CD4-positive, alpha-beta T cell (primary cell): ENCODE measurements at regions not wholly inside any gene's neighbourhood (a gene's known extent, or its start where the extent isn't known, plus 50 kb on each side); places are given as distances from the start of the nearest gene placed in this dataset.

ENCODE experiments used
- ATAC-seq: fragments of 200-7000 bp; cut with Tn5 transposase; one replicate; pipeline ENCODE4 v1.10.0; 2022; ENCODE audit warnings: mild to moderate bottlenecking; ENCODE audit not compliant: poor library complexity
- CTCF ChIA-PET: fragments of 350-600 bp; sonication (Branson Sonifier 250); formaldehyde crosslinking; loops from one replicate; lab custom pipeline; 2021; ENCODE audit warnings: antibody characterized with exemption, inconsistent platforms; lab: Charles Lee
- POLR2A ChIA-PET: fragments of 350-600 bp; sonication (Branson Sonifier 250); formaldehyde crosslinking; loops from one replicate; lab custom pipeline; 2021; ENCODE audit warnings: antibody characterized with exemption, inconsistent platforms; lab: Charles Lee
- DNase-seq, 14 experiments: peaks; one replicate each; pipeline ENCODE4 v3.0.0-alpha.2; 2013 to 2020; ENCODE audit warnings: mixed read lengths in 2 of 14
- H3K27ac ChIP-seq, 2 donors: one replicate each; pipeline versions ENCODE4 v1.5.1 to v1.7.0; 2013; ENCODE audit warnings: low read length in 2 of 2, low read depth in 1 of 2, mild to moderate bottlenecking in 1 of 2
- H3K27me3 ChIP-seq, 2 experiments: 1 replicate in 1 of 2; 2 replicates in 1 of 2; pipeline versions ENCODE4 v1.6.1 to v1.7.0; 2013; ENCODE audit warnings: low read length in 2 of 2, control low read depth in 1 of 2, mild to moderate bottlenecking in 1 of 2, moderate library complexity in 1 of 2; ENCODE audit not compliant: insufficient read depth in 2 of 2, control insufficient read depth in 1 of 2
- H3K36me3 ChIP-seq: one replicate; pipeline ENCODE4 v1.6.1; 2013; ENCODE audit warnings: low read length, control low read depth; ENCODE audit not compliant: insufficient read depth
- H3K4me1 ChIP-seq: one replicate; pipeline ENCODE4 v1.6.1; 2013; ENCODE audit warnings: low read length, control low read depth; ENCODE audit not compliant: insufficient read depth
- H3K4me3 ChIP-seq: one replicate; pipeline ENCODE4 v1.5.1; 2013; ENCODE audit warnings: mild to moderate bottlenecking, low read length, moderate library complexity
- H3K9me3 ChIP-seq, 2 experiments: 1 replicate in 1 of 2; 2 replicates in 1 of 2; pipeline versions ENCODE4 v1.6.1 to v1.7.0; 2013; ENCODE audit warnings: low read length in 2 of 2, mild to moderate bottlenecking in 2 of 2, control low read depth in 1 of 2, moderate library complexity in 1 of 2; ENCODE audit not compliant: control insufficient read depth in 1 of 2, insufficient read depth in 1 of 2
- H3K27ac Mint-ChIP-seq: one replicate; pipeline ENCODE4 v1.8.0; 2020; ENCODE audit warnings: mixed read lengths
- H3K27me3 Mint-ChIP-seq: one replicate; pipeline ENCODE4 v1.8.0; 2021; ENCODE audit warnings: mixed read lengths
- H3K36me3 Mint-ChIP-seq: one replicate; pipeline ENCODE4 v1.8.0; 2021; ENCODE audit warnings: low read depth, mixed read lengths
- H3K4me1 Mint-ChIP-seq: one replicate; pipeline ENCODE4 v1.8.0; 2021; ENCODE audit warnings: low read depth, mixed read lengths
- H3K4me3 Mint-ChIP-seq: one replicate; pipeline ENCODE4 v1.8.0; 2020; ENCODE audit warnings: mild to moderate bottlenecking, mixed read lengths
- H3K9me3 Mint-ChIP-seq: one replicate; pipeline ENCODE4 v1.8.0; 2020; ENCODE audit warnings: mixed read lengths
- intact Hi-C, 2 experiments: fragments of 100-400 bp; cut with DNase I in 1 of 2; cut with micrococcal nuclease in 1 of 2; formaldehyde crosslinking; loops; one replicate each; pipeline versions ENCODE4 v1.15.1 to v1.9.0; 2023 to 2025; cut with DNase I, micrococcal nuclease
- TF ChIP-seq, protein P1 (sequence below): fragments of 200-600 bp; IDR thresholded peaks from one replicate; pipeline ENCODE4 v1.8.0; 2022; ENCODE audit warnings: antibody characterized with exemption, mild to moderate bottlenecking

GRCh38 chr6:47416396-47417345 is 60.9 kb upstream of the CD2AP start:
- no peak overlapping the region for H3K27ac Mint-ChIP-seq
- DNase-seq (no peak), ATAC-seq (no peak)
- H3K9me3 Mint-ChIP-seq = no peaks in the 10 kb centered on the region
- H3K36me3 Mint-ChIP-seq = no peaks in the 10 kb centered on the region
- ChIA-PET POLR2A (interaction anchor here (0.7 to 3.2 kb wide), 2 partner anchors 61 to 67 kb away, joined by 3 to 73 read pairs; partner anchors contain the start of gene CD2AP), CTCF (no interaction called here)
- peak overlapping the region; percentile 1 for H3K4me3 Mint-ChIP-seq
- H3K9me3 ChIP-seq = no peaks in the 10 kb centered on the region
- H3K4me3 ChIP-seq = no peak overlapping the region
- no peak overlapping the region for H3K27ac ChIP-seq
- H3K27me3 ChIP-seq = no peaks in the 10 kb centered on the region
- peaks cover 18% of the 10 kb centered on the region for H3K4me1 Mint-ChIP-seq
- TF ChIP-seq, protein P1, sequence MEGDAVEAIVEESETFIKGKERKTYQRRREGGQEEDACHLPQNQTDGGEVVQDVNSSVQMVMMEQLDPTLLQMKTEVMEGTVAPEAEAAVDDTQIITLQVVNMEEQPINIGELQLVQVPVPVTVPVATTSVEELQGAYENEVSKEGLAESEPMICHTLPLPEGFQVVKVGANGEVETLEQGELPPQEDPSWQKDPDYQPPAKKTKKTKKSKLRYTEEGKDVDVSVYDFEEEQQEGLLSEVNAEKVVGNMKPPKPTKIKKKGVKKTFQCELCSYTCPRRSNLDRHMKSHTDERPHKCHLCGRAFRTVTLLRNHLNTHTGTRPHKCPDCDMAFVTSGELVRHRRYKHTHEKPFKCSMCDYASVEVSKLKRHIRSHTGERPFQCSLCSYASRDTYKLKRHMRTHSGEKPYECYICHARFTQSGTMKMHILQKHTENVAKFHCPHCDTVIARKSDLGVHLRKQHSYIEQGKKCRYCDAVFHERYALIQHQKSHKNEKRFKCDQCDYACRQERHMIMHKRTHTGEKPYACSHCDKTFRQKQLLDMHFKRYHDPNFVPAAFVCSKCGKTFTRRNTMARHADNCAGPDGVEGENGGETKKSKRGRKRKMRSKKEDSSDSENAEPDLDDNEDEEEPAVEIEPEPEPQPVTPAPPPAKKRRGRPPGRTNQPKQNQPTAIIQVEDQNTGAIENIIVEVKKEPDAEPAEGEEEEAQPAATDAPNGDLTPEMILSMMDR = no peak
- H3K4me1 ChIP-seq = peaks cover 11% of the 10 kb centered on the region
- intact Hi-C loops = loop anchor here in 1 of 2 experiments (10.0 kb wide), 1 partner anchor 178 kb away; no protein-coding TSS in a partner anchor
- H3K27me3 Mint-ChIP-seq = no peaks in the 10 kb centered on the region
- no peaks in the 10 kb centered on the region for H3K36me3 ChIP-seq

DNA sequence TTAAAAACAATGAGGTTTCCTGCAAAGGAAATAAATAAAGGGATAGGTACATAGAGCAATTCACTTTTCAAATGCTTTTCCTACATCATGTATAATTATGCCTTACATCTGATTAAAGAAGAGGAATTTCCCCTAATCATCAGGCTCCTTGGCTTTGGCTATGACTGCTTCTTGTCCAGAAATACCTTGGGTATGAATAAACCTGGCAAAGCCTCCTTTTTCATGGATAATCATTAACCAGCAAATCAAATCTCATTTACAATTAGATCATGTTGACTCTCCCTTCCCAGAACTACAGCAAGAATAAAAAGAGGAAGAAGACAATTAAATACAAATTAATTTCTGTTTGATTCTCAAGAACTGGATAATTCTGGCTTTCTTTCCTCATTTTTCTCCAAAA is 58.0 kb upstream of the CD2AP start:
- Mint-ChIP-seq H3K4me3 (no peak overlapping the region), H3K9me3 (no peaks in the 10 kb centered on the region), H3K27ac (no peak overlapping the region)

More for the DNA sequence above, 58.0 kb upstream of the CD2AP start:
- Histone ChIP-seq H3K4me3 (no peak overlapping the region), H3K27ac (no peak overlapping the region), H3K36me3 (no peaks in the 10 kb centered on the region), H3K4me1 (peaks cover 11% of the 10 kb centered on the region), H3K27me3 (no peaks in the 10 kb centered on the region), H3K9me3 (no peaks in the 10 kb centered on the region)
- ATAC-seq (no peak), DNase-seq (no peak)
- H3K27me3 Mint-ChIP-seq = no peaks in the 10 kb centered on the region
- POLR2A ChIA-PET = interaction anchor here (1.0 to 1.6 kb wide), 2 partner anchors 58 kb away, joined by 5 read pairs; partner anchors contain the start of gene CD2AP
- no peaks in the 10 kb centered on the region for H3K36me3 Mint-ChIP-seq
- peaks cover 8% of the 10 kb centered on the region for H3K4me1 Mint-ChIP-seq
- TF ChIP-seq, protein P1 = no peak
- intact Hi-C loops = loop anchor here in 1 of 2 experiments (10.0 kb wide), 1 partner anchor 175 kb away; no protein-coding TSS in a partner anchor
- CTCF ChIA-PET = no interaction called here
